ENCODE measurements at regions not wholly inside any gene's neighbourhood (a gene's known extent, or its start where the extent isn't known, plus 50 kb on each side); places are given as distances from the start of the nearest gene placed in this dataset.

DNA sequence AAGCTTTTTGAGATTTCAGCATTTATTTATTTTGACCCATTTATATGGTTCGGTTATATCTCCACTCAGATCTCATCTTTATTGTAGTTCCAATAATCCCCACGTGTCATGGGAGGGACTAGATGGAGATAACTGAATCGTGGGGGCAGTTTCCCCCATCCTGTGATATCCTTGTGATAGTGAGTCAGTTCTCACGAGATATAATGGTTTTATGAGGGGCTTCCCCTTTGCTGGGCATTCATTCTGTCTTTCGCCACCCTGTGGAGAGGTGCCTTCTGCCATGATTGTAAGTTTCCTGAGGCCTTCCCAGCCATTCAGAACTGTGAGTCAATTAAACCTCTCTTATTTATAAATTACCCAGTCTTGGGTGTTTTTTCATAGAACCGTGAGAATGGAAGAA lies 96.5 kb upstream of the PCSK1 start:
- no peak overlapping the region for H3K4me3 ChIP-seq (ENCODE audit: low read depth in 2 of 2, low read length in 1 of 2)
- H3F3A ChIP-seq (replicated peaks; ENCODE audit: insufficient read depth) = no peaks in the 10 kb centered on the region
- POLR2A ChIA-PET = no interaction called here
- H3K9me2 ChIP-seq = no peaks in the 10 kb centered on the region
- no peaks in the 10 kb centered on the region for H4K20me1 ChIP-seq (ENCODE audit: insufficient read depth)
- H3K36me3 ChIP-seq (replicated peaks in 1 of 2; ENCODE audit: control insufficient read depth in 1 of 2, insufficient read depth in 2 of 2, low read length in 1 of 2) = no peaks in the 10 kb centered on the region
- no peak overlapping the region for H3K9ac ChIP-seq
- no peaks in the 10 kb centered on the region for H3K27me3 ChIP-seq (ENCODE audit: insufficient read depth)
- H2AFZ ChIP-seq (ENCODE audit: low read depth) = no peak overlapping the region; the same call in 1 of the 2 replicates
- no peaks in the 10 kb centered on the region for H3K79me2 ChIP-seq (ENCODE audit: insufficient read depth)
- CTCF ChIA-PET = no interaction called here
- H3K4me1 ChIP-seq (ENCODE audit: control insufficient read depth in 1 of 2, insufficient read depth in 2 of 2, low read depth in 1 of 2, low read length in 1 of 2) = peaks cover 13 to 19% of the 10 kb centered on the region in 2 experiments; a peak in 3 of 4 replicates
- TF ChIP-seq JUND (IDR thresholded peaks at IDR 0.05) (no peak), TEAD4 (IDR thresholded peaks at IDR 0.05; ENCODE audit: borderline replicate concordance, insufficient read depth) (no peak), RCOR1 (IDR thresholded peaks at IDR 0.05; ENCODE audit: low read length) (no peak), TCF12 (IDR thresholded peaks at IDR 0.05) (no peak), GATA2 (CRISPR knock-in tag; IDR thresholded peaks at IDR 0.05) (no peak), RFX5 (IDR thresholded peaks at IDR 0.05; ENCODE audit: low read length) (no peak), FOXJ3 (CRISPR knock-in tag; IDR thresholded peaks at IDR 0.05) (no peak), ELF1 (IDR thresholded peaks at IDR 0.05) (no peak), CHD2 (IDR thresholded peaks at IDR 0.05; ENCODE audit: low read length, partially characterized antibody) (no peak), EP300 (IDR thresholded peaks at IDR 0.05; ENCODE audit: borderline replicate concordance in 1 of 2, low read depth in 1 of 2, low read length in 1 of 2) (no peak)
- TF ChIP-seq, protein P1, sequence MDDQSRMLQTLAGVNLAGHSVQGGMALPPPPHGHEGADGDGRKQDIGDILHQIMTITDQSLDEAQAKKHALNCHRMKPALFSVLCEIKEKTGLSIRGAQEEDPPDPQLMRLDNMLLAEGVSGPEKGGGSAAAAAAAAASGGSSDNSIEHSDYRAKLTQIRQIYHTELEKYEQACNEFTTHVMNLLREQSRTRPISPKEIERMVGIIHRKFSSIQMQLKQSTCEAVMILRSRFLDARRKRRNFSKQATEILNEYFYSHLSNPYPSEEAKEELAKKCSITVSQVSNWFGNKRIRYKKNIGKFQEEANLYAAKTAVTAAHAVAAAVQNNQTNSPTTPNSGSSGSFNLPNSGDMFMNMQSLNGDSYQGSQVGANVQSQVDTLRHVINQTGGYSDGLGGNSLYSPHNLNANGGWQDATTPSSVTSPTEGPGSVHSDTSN (IDR thresholded peaks at IDR 0.05) = no peak
- TF ChIP-seq, protein P2, sequence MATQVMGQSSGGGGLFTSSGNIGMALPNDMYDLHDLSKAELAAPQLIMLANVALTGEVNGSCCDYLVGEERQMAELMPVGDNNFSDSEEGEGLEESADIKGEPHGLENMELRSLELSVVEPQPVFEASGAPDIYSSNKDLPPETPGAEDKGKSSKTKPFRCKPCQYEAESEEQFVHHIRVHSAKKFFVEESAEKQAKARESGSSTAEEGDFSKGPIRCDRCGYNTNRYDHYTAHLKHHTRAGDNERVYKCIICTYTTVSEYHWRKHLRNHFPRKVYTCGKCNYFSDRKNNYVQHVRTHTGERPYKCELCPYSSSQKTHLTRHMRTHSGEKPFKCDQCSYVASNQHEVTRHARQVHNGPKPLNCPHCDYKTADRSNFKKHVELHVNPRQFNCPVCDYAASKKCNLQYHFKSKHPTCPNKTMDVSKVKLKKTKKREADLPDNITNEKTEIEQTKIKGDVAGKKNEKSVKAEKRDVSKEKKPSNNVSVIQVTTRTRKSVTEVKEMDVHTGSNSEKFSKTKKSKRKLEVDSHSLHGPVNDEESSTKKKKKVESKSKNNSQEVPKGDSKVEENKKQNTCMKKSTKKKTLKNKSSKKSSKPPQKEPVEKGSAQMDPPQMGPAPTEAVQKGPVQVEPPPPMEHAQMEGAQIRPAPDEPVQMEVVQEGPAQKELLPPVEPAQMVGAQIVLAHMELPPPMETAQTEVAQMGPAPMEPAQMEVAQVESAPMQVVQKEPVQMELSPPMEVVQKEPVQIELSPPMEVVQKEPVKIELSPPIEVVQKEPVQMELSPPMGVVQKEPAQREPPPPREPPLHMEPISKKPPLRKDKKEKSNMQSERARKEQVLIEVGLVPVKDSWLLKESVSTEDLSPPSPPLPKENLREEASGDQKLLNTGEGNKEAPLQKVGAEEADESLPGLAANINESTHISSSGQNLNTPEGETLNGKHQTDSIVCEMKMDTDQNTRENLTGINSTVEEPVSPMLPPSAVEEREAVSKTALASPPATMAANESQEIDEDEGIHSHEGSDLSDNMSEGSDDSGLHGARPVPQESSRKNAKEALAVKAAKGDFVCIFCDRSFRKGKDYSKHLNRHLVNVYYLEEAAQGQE (IDR thresholded peaks at IDR 0.05; ENCODE audit: low read depth, low read length) = no peak
- TF ChIP-seq, protein P3, sequence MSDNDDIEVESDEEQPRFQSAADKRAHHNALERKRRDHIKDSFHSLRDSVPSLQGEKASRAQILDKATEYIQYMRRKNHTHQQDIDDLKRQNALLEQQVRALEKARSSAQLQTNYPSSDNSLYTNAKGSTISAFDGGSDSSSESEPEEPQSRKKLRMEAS (IDR thresholded peaks at IDR 0.05; ENCODE audit: low read depth) = no peak
- peak overlapping the region in 1 of 2 experiments; percentile 16; a peak in 1 of 4 replicates for H3K27ac ChIP-seq (ENCODE audit: low read depth in 2 of 2, low read length in 1 of 2)
- no peaks in the 10 kb centered on the region for H3K9me3 ChIP-seq
- no peak for DNase-seq
- WGBS (ENCODE audit: low lambda C conversion rate) = 59% methylated on average over 6 of the region's 6 CpGs
- no peak overlapping the region for H3K4me2 ChIP-seq

- CTCF ChIA-PET = no interaction called here
These were observed 97.9 kb upstream of the PCSK1 start for GRCh38 chr5:96530901-96531300.

More at GRCh38 chr5:96530901-96531300, 97.9 kb upstream of the PCSK1 start:
- DNase-seq = no peak
- no peak overlapping the region for H3K4me2 ChIP-seq
- no peaks in the 10 kb centered on the region for H3K9me2 ChIP-seq
- H3K9ac ChIP-seq = no peak overlapping the region
- peaks cover 13 to 19% of the 10 kb centered on the region in 2 experiments; a peak in 3 of 4 replicates for H3K4me1 ChIP-seq (ENCODE audit: control insufficient read depth in 1 of 2, insufficient read depth in 2 of 2, low read depth in 1 of 2, low read length in 1 of 2)
- POLR2A ChIA-PET = no interaction called here
- H2AFZ ChIP-seq (ENCODE audit: low read depth) = no peak overlapping the region
- H3K27ac ChIP-seq (ENCODE audit: low read depth in 2 of 2, low read length in 1 of 2) = no peak overlapping the region
- no peak overlapping the region for H3K4me3 ChIP-seq (ENCODE audit: low read depth in 2 of 2, low read length in 1 of 2)
- no peaks in the 10 kb centered on the region for H3K9me3 ChIP-seq
- no peaks in the 10 kb centered on the region for H3K36me3 ChIP-seq (replicated peaks in 1 of 2; ENCODE audit: control insufficient read depth in 1 of 2, insufficient read depth in 2 of 2, low read length in 1 of 2)
- H4K20me1 ChIP-seq (ENCODE audit: insufficient read depth) = no peaks in the 10 kb centered on the region
- TF ChIP-seq, protein P1 (IDR thresholded peaks at IDR 0.05) = no peak
- TF ChIP-seq MEF2A (IDR thresholded peaks at IDR 0.05; ENCODE audit: borderline replicate concordance, low read depth) (no peak), POLR2AphosphoS5 (IDR thresholded peaks at IDR 0.05; ENCODE audit: low read depth, low read length) (no peak), YY1 (IDR thresholded peaks at IDR 0.05; ENCODE audit: low read depth) (no peak), SMC3 (IDR thresholded peaks at IDR 0.05; ENCODE audit: low read depth, low read length) (no peak), RFX5 (IDR thresholded peaks at IDR 0.05; ENCODE audit: low read length) (no peak), FOSL2 (IDR thresholded peaks at IDR 0.05; ENCODE audit: borderline replicate concordance, low read depth) (no peak), NFIC (IDR thresholded peaks at IDR 0.05; ENCODE audit: borderline replicate concordance) (no peak), FOXM1 (IDR thresholded peaks at IDR 0.05; ENCODE audit: low read depth) (no peak), ZBTB33 (IDR thresholded peaks at IDR 0.05; ENCODE audit: borderline replicate concordance, low read depth) (no peak), RAD21 (IDR thresholded peaks at IDR 0.05; ENCODE audit: low read length) (no peak), GATA2 (CRISPR knock-in tag; IDR thresholded peaks at IDR 0.05) (no peak), EP300 (IDR thresholded peaks at IDR 0.05; ENCODE audit: borderline replicate concordance in 1 of 2, low read depth in 1 of 2, low read length in 1 of 2) (no peak), SIN3A (IDR thresholded peaks at IDR 0.05; ENCODE audit: borderline replicate concordance, low read depth, low read length) (no peak)
- no peaks in the 10 kb centered on the region for H3F3A ChIP-seq (replicated peaks; ENCODE audit: insufficient read depth)
- no peaks in the 10 kb centered on the region for H3K79me2 ChIP-seq (ENCODE audit: insufficient read depth)
- no peaks in the 10 kb centered on the region for H3K27me3 ChIP-seq (ENCODE audit: insufficient read depth)
